NCI-H146 (cell line): ENCODE measurements at regions not wholly inside any gene's neighbourhood (a gene's known extent, or its start where the extent isn't known, plus 50 kb on each side); places are given as distances from the start of the nearest gene placed in this dataset.
A peak's percentile ranks its signal among the peaks of the same experiment; 100 is the strongest.

Experiments
- DNase-seq: peaks from one replicate; lab custom pipeline; 2025; lab: John Stamatoyannopoulos, UW

DNA sequence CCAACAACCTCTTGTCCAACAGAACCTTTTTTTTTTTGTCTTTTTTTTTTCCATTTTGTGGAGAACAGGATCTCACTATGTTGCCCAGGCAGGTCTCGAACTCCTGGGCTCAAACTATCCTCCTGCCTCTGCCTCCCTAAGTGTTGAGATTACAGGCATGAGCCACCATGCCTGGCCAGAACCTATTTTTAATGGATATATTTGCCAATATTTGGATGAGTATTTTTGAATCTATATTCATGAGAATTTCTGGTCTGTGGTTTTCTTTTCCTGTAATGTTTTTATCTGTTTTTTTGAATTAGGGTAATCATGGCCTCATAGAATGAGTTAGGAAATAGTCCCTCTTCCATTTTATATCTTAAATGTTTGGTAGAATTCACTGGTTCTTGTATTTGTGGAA is 70.4 kb upstream of the RET start:
- no peak for DNase-seq

GRCh38 chr10:43012578-43012977 is 64.3 kb upstream of the RET start:
- no peak for DNase-seq

GRCh38 chr10:43013065-43013464 is 63.8 kb upstream of the RET start:
- no peak for DNase-seq

GRCh38 chr10:43024524-43024923 is 52.3 kb upstream of the RET start:
- DNase-seq = no peak

DNA sequence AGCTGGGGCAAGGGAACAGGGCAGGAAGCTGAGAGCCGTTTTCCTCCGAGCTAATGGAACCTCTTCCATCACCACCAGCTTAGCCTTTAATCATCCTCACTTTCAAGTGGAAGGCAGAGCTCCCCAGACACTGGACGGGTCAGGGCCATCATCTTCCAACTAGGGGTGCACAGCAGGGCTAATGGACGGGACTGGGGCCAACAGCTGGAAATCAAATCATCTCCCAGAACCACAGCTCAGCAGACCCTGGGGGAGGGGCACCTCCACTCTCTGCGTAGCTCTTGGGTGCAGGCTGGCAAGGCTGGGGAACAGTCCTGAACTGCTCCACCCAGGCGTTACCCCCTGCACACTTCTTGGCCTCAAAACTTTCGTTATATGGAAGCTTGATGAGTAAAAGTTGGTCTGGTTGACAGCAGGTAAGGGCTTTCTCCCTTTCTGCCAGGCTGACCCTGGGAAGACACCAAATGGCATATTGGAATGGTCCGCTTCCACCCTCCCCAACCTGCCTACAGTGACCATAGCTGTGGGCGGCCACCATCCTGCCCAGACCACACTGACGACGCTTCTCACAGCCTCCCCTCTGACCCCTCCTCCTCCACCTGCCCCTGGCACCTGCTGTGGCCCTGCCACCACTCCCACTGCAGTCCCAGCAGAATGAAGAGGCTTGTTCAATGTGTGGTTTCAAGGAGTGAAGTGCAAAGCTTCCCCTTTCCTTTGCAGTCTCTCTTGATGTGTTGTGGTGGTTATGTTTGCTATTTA is 51.7 kb upstream of the RET start:
- no peak for DNase-seq

DNA sequence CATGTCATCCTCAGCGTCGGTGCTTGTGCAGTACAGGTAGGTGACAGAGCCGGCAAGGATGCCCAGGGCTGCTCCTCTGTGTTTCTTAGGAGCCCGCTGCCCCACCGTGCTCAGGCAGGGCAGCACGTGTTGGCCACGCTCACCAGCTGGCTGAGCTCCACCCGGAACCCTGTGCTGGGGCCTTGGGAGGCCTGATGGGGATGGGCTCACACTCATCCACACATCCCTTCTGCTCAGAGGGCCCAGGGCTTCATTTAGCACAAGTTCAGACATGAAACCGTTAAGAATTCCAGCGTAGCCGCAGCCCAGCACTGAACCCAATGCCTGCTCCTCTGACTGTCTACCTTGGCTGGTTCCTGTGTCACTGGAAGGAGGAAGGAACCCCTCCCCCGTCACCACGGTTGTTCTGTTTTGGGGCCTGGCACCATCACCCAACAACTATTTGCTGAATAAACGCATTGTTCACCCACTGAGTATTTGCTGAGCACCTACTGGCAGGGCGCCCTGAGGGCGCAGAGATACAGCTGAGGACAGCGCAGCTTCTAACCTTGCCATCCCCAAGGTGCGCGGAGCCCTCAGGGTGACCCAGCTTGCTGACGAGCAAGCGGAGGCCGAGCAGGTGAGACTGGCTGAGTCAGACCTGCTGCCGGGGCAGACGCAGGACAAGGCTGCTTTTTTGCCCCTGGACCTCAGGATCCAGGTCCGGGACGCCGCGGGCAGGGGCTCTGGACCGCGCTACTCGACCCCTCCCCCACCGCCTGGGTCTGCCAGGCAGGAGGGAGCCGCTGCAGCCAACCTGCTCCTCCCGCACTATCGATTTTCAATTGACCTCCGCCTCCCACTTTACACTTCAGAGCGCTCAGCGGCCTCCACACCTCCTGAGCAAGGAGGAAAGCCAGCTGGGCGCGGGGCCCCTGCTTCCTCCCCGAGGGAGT is 50.6 kb upstream of the RET start:
- peak; percentile 85 for DNase-seq
